ENCODE measurements at regions not wholly inside any gene's neighbourhood (a gene's known extent, or its start where the extent isn't known, plus 50 kb on each side); places are given as distances from the start of the nearest gene placed in this dataset.

- no peak for TF ChIP-seq ZNF518B (CRISPR knock-in tag; IDR thresholded peaks at IDR 0.05)
- TF ChIP-seq VEZF1 (CRISPR knock-in tag; IDR thresholded peaks at IDR 0.05): peak; percentile 18; the same call in 1 of the 2 replicates
- peak; percentile 47; the same call in 1 of the 2 replicates for TF ChIP-seq PKNOX1 (IDR thresholded peaks at IDR 0.05)
- peak; percentile 95 for TF ChIP-seq TAL1 (IDR thresholded peaks at IDR 0.05)
- peak; percentile 73; the same call in 1 of the 2 replicates for TF ChIP-seq CC2D1A (IDR thresholded peaks at IDR 0.05)
- no peak for TF ChIP-seq E2F8 (IDR thresholded peaks at IDR 0.05; ENCODE audit: low read depth, partially characterized antibody)
- TF ChIP-seq ZC3H11A (IDR thresholded peaks at IDR 0.05; ENCODE audit: low read depth, low read length): no peak
- TF ChIP-seq CXXC5 (CRISPR knock-in tag; IDR thresholded peaks at IDR 0.05): no peak
- TF ChIP-seq HDAC6 (IDR thresholded peaks at IDR 0.05; ENCODE audit: low read depth, low read length): no peak
- TF ChIP-seq BRF1 (IDR thresholded peaks at IDR 0.05; ENCODE audit: borderline replicate concordance, extremely low read depth, insufficient read length): no peak
- no peak for TF ChIP-seq AFF1 (IDR thresholded peaks at IDR 0.05; ENCODE audit: low read depth in 1 of 2, partially characterized antibody in 2 of 2)
Measured at GRCh38 chr12:66920205-66920604, 241.3 kb upstream of the GRIP1 start (continued).

Measured in K562 (cell line).